SK-N-SH (cell line): ENCODE measurements at regions not wholly inside any gene's neighbourhood (a gene's known extent, or its start where the extent isn't known, plus 50 kb on each side); places are given as distances from the start of the nearest gene placed in this dataset.

Experiments used
- CTCF ChIA-PET: fragments of 300-600, 350-600 bp; formaldehyde crosslinking; extraction: SDS; loops from one replicate; lab custom pipeline; 2021; lab: Yijun Ruan, JAX
- POLR2A ChIA-PET: fragments of 350-600 bp; sonication (Branson Sonifier 250); formaldehyde crosslinking; extraction: SDS; loops from one replicate; lab custom pipeline; 2020; ENCODE audit warnings: antibody characterized with exemption, inconsistent platforms; lab: Yijun Ruan, JAX
- DNase-seq: peaks from one replicate; pipeline ENCODE4 v3.0.0; 2012
- H2AFZ ChIP-seq: fragments of 200-600 bp; sonication (generic); 2 replicates; pipeline ENCODE4 v1.8.1; 2016; ENCODE audit warnings: antibody characterized with exemption, mild to moderate bottlenecking, low read depth
- H3F3A ChIP-seq: fragments of 200-600 bp; sonication (generic); replicated peaks from 2 replicates; pipeline ENCODE3; 2016; ENCODE audit warnings: antibody characterized with exemption, mild to moderate bottlenecking; ENCODE audit not compliant: insufficient read depth
- H3K27ac ChIP-seq, 2 experiments: fragments of 200-500 bp in 1 of 2; fragments of 200-600 bp in 1 of 2; sonication (Bioruptor generic) in 1 of 2; sonication (generic), shearing (Covaris generic) in 1 of 2; 2 replicates each; pipeline versions ENCODE4 v1.5.1 to v1.6.1; 2014 to 2016; ENCODE audit warnings: low read depth in 2 of 2, inconsistent platforms in 1 of 2, low read length in 1 of 2, mild to moderate bottlenecking in 1 of 2, mixed read lengths in 1 of 2
- H3K27me3 ChIP-seq: fragments of 200-600 bp; sonication (generic), shearing (Covaris generic); 2 replicates; pipeline ENCODE4 v1.6.1; 2016; ENCODE audit warnings: mixed run types; ENCODE audit not compliant: insufficient read depth
- H3K36me3 ChIP-seq, 2 experiments: fragments of 200-500 bp in 1 of 2; fragments of 200-600 bp in 1 of 2; sonication (Bioruptor generic) in 1 of 2; sonication (generic) in 1 of 2; replicated peaks in 1 of 2; 2 replicates each; pipeline versions ENCODE3 to v1.5.1; 2014 to 2016; ENCODE audit warnings: low read length in 1 of 2, mild to moderate bottlenecking in 1 of 2; ENCODE audit not compliant: insufficient read depth in 2 of 2, control insufficient read depth in 1 of 2
- H3K4me1 ChIP-seq, 2 experiments: fragments of 200-500 bp in 1 of 2; fragments of 200-600 bp in 1 of 2; sonication (Bioruptor generic) in 1 of 2; sonication (generic), shearing (Covaris generic) in 1 of 2; 2 replicates each; pipeline versions ENCODE4 v1.5.1 to v1.6.1; 2014 to 2016; ENCODE audit warnings: low read depth in 1 of 2, low read length in 1 of 2, mixed run types in 1 of 2; ENCODE audit not compliant: insufficient read depth in 2 of 2, control insufficient read depth in 1 of 2
- H3K4me2 ChIP-seq: fragments of 200-600 bp; sonication (generic), shearing (Covaris generic); 2 replicates; pipeline ENCODE4 v1.6.1; 2017; ENCODE audit warnings: mixed run types
- H3K4me3 ChIP-seq, 2 experiments: fragments of 200-500 bp in 1 of 2; fragments of 200-600 bp in 1 of 2; sonication (Bioruptor generic) in 1 of 2; sonication (generic), shearing (Covaris generic) in 1 of 2; 2 replicates each; pipeline versions ENCODE4 v1.5.1 to v1.8.1; 2014 to 2016; ENCODE audit warnings: low read depth in 2 of 2, inconsistent platforms in 1 of 2, low read length in 1 of 2, mild to moderate bottlenecking in 1 of 2, mixed read lengths in 1 of 2, moderate library complexity in 1 of 2
- H3K79me2 ChIP-seq: fragments of 200-600 bp; sonication (generic); 2 replicates; pipeline ENCODE4 v1.8.1; 2017; ENCODE audit warnings: mild to moderate bottlenecking; ENCODE audit not compliant: insufficient read depth
- H3K9ac ChIP-seq: fragments of 200-600 bp; sonication (generic); 2 replicates; pipeline ENCODE4 v1.6.1; 2017; ENCODE audit warnings: mixed run types
- H3K9me2 ChIP-seq: fragments of 200-600 bp; sonication (generic); 2 replicates; pipeline ENCODE4 v1.6.1; 2017; ENCODE audit warnings: mixed run types
- H3K9me3 ChIP-seq: fragments of 200-600 bp; sonication (generic); 2 replicates; pipeline ENCODE4 v1.6.1; 2017; ENCODE audit warnings: mixed run types, mild to moderate bottlenecking, moderate library complexity
- H4K20me1 ChIP-seq: fragments of 200-600 bp; sonication (generic); 2 replicates; pipeline ENCODE4 v1.6.1; 2017; ENCODE audit warnings: mild to moderate bottlenecking, mixed run types; ENCODE audit not compliant: insufficient read depth
- ELF1 ChIP-seq: IDR thresholded peaks from 2 replicates; pipeline ENCODE4 v1.4.0; 2012
- EZH2phosphoT487 ChIP-seq: fragments of 200-600 bp; sonication (generic); IDR thresholded peaks from 2 replicates; pipeline ENCODE4 v1.6.1; 2017; ENCODE audit warnings: low read depth, mixed run types, mild to moderate bottlenecking, antibody characterized with exemption, moderate library complexity, borderline replicate concordance
- JUND ChIP-seq: IDR thresholded peaks from 2 replicates; pipeline ENCODE4 v1.4.0; 2012
- MEF2A ChIP-seq: IDR thresholded peaks from 2 replicates; pipeline ENCODE4 v1.4.0; 2012; ENCODE audit warnings: low read depth, borderline replicate concordance
- RAD21 ChIP-seq: IDR thresholded peaks from 2 replicates; pipeline ENCODE4 v1.6.1; 2012; ENCODE audit warnings: mild to moderate bottlenecking, low read length
- RCOR1 ChIP-seq: fragments of 150-350 bp; IDR thresholded peaks from 2 replicates; pipeline ENCODE4 v1.6.1; 2017; ENCODE audit warnings: antibody characterized with exemption, low read length
- TAF1 ChIP-seq: IDR thresholded peaks from 2 replicates; pipeline ENCODE4 v1.6.1; 2012; ENCODE audit warnings: low read depth, mild to moderate bottlenecking, low read length, moderate library complexity, borderline replicate concordance
- TEAD4 ChIP-seq: IDR thresholded peaks from 2 replicates; pipeline ENCODE4 v1.4.0; 2012; ENCODE audit warnings: mild to moderate bottlenecking, borderline replicate concordance; ENCODE audit not compliant: insufficient read depth
- YY1 ChIP-seq: IDR thresholded peaks from 2 replicates; pipeline ENCODE4 v1.4.0; 2012; ENCODE audit warnings: low read depth, mild to moderate bottlenecking
- WGBS: methylation state at CpG from one replicate; pipeline ENCODE4 v1.1.6; 2017; ENCODE audit warnings: low lambda C conversion rate; 5-methylcytosine and 5-hydroxymethylcytosine counted together
- TF ChIP-seq, protein P1 (sequence below): IDR thresholded peaks from 2 replicates; pipeline ENCODE4 v1.6.1; 2012; ENCODE audit warnings: mild to moderate bottlenecking, low read depth, low read length, moderate library complexity
- TF ChIP-seq, protein P2 (sequence below): IDR thresholded peaks from 2 replicates; pipeline ENCODE4 v1.4.0; 2012; ENCODE audit warnings: low read depth, borderline replicate concordance
- TF ChIP-seq, protein P3 (sequence below): IDR thresholded peaks from 2 replicates; pipeline ENCODE4; 2012
- TF ChIP-seq, protein P4 (sequence below): fragments of 150-350 bp; IDR thresholded peaks from 2 replicates; pipeline ENCODE4 v1.6.1; 2016; ENCODE audit warnings: mild to moderate bottlenecking, low read depth, low read length
- TF ChIP-seq, protein P5 (sequence below): IDR thresholded peaks from 2 replicates; pipeline ENCODE4 v1.4.0; 2012; ENCODE audit warnings: low read depth, borderline replicate concordance
- TF ChIP-seq, protein P6 (sequence below): IDR thresholded peaks from 2 replicates; pipeline ENCODE4 v1.4.0; 2012; ENCODE audit warnings: low read depth

DNA sequence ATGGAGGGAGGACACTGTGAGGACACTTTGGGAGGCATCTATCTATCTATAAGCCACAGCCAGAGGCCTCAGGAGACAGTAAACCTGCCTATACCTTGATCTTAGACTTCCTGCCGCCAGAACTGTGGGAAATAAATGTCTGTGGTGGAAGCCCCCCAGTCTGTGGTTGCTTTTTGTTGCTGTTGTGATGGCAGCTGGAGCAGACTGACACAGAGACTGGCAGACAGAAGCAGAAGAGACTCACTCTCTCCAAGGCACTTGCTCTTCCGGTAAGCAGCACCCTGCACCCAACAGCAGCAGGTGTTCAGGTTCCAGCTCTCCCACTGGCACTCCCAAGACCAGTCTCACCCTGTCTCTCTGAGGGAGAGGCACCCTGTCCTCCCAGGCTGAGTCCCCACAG lies 297.6 kb downstream of the TTLL7 start:
- H3K27ac ChIP-seq = no peak overlapping the region
- H3F3A ChIP-seq = no peaks in the 10 kb centered on the region
- H2AFZ ChIP-seq = no peak overlapping the region
- no peak for TF ChIP-seq YY1
- TF ChIP-seq ELF1 = no peak
- TF ChIP-seq, protein P1, sequence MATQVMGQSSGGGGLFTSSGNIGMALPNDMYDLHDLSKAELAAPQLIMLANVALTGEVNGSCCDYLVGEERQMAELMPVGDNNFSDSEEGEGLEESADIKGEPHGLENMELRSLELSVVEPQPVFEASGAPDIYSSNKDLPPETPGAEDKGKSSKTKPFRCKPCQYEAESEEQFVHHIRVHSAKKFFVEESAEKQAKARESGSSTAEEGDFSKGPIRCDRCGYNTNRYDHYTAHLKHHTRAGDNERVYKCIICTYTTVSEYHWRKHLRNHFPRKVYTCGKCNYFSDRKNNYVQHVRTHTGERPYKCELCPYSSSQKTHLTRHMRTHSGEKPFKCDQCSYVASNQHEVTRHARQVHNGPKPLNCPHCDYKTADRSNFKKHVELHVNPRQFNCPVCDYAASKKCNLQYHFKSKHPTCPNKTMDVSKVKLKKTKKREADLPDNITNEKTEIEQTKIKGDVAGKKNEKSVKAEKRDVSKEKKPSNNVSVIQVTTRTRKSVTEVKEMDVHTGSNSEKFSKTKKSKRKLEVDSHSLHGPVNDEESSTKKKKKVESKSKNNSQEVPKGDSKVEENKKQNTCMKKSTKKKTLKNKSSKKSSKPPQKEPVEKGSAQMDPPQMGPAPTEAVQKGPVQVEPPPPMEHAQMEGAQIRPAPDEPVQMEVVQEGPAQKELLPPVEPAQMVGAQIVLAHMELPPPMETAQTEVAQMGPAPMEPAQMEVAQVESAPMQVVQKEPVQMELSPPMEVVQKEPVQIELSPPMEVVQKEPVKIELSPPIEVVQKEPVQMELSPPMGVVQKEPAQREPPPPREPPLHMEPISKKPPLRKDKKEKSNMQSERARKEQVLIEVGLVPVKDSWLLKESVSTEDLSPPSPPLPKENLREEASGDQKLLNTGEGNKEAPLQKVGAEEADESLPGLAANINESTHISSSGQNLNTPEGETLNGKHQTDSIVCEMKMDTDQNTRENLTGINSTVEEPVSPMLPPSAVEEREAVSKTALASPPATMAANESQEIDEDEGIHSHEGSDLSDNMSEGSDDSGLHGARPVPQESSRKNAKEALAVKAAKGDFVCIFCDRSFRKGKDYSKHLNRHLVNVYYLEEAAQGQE = no peak
- no peak for TF ChIP-seq TAF1
- TF ChIP-seq, protein P2, sequence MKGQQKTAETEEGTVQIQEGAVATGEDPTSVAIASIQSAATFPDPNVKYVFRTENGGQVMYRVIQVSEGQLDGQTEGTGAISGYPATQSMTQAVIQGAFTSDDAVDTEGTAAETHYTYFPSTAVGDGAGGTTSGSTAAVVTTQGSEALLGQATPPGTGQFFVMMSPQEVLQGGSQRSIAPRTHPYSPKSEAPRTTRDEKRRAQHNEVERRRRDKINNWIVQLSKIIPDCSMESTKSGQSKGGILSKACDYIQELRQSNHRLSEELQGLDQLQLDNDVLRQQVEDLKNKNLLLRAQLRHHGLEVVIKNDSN = no peak
- no peak for TF ChIP-seq TEAD4
- TF ChIP-seq, protein P3, sequence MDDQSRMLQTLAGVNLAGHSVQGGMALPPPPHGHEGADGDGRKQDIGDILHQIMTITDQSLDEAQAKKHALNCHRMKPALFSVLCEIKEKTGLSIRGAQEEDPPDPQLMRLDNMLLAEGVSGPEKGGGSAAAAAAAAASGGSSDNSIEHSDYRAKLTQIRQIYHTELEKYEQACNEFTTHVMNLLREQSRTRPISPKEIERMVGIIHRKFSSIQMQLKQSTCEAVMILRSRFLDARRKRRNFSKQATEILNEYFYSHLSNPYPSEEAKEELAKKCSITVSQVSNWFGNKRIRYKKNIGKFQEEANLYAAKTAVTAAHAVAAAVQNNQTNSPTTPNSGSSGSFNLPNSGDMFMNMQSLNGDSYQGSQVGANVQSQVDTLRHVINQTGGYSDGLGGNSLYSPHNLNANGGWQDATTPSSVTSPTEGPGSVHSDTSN = no peak
- no peak for TF ChIP-seq JUND
- no peak for TF ChIP-seq RAD21
- TF ChIP-seq, protein P4, sequence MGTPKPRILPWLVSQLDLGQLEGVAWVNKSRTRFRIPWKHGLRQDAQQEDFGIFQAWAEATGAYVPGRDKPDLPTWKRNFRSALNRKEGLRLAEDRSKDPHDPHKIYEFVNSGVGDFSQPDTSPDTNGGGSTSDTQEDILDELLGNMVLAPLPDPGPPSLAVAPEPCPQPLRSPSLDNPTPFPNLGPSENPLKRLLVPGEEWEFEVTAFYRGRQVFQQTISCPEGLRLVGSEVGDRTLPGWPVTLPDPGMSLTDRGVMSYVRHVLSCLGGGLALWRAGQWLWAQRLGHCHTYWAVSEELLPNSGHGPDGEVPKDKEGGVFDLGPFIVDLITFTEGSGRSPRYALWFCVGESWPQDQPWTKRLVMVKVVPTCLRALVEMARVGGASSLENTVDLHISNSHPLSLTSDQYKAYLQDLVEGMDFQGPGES = no peak
- TF ChIP-seq MEF2A = no peak
- TF ChIP-seq, protein P5, sequence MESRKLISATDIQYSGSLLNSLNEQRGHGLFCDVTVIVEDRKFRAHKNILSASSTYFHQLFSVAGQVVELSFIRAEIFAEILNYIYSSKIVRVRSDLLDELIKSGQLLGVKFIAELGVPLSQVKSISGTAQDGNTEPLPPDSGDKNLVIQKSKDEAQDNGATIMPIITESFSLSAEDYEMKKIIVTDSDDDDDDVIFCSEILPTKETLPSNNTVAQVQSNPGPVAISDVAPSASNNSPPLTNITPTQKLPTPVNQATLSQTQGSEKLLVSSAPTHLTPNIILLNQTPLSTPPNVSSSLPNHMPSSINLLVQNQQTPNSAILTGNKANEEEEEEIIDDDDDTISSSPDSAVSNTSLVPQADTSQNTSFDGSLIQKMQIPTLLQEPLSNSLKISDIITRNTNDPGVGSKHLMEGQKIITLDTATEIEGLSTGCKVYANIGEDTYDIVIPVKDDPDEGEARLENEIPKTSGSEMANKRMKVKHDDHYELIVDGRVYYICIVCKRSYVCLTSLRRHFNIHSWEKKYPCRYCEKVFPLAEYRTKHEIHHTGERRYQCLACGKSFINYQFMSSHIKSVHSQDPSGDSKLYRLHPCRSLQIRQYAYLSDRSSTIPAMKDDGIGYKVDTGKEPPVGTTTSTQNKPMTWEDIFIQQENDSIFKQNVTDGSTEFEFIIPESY = no peak
- no peak for TF ChIP-seq RCOR1
- no peak for TF ChIP-seq EZH2phosphoT487
- TF ChIP-seq, protein P6, sequence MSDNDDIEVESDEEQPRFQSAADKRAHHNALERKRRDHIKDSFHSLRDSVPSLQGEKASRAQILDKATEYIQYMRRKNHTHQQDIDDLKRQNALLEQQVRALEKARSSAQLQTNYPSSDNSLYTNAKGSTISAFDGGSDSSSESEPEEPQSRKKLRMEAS = no peak
- ChIA-PET POLR2A (no interaction called here), CTCF (no interaction called here)
- H3K79me2 ChIP-seq = no peaks in the 10 kb centered on the region
- H3K36me3 ChIP-seq = no peaks in the 10 kb centered on the region
- H3K4me2 ChIP-seq = no peak overlapping the region
- peaks cover 0 to 29% of the 10 kb centered on the region in 2 experiments; a peak in 2 of 4 replicates for H3K4me1 ChIP-seq
- H3K9me2 ChIP-seq = no peaks in the 10 kb centered on the region
- no peaks in the 10 kb centered on the region for H3K9me3 ChIP-seq
- H4K20me1 ChIP-seq = no peaks in the 10 kb centered on the region
- DNase-seq = no peak
- no peaks in the 10 kb centered on the region for H3K27me3 ChIP-seq
- H3K4me3 ChIP-seq = no peak overlapping the region
- no peak overlapping the region for H3K9ac ChIP-seq
- 40% methylated on average over 2 of the region's 2 CpGs for WGBS
